ENCODE measurements at regions not wholly inside any gene's neighbourhood (a gene's known extent, or its start where the extent isn't known, plus 50 kb on each side); places are given as distances from the start of the nearest gene placed in this dataset.

DNA sequence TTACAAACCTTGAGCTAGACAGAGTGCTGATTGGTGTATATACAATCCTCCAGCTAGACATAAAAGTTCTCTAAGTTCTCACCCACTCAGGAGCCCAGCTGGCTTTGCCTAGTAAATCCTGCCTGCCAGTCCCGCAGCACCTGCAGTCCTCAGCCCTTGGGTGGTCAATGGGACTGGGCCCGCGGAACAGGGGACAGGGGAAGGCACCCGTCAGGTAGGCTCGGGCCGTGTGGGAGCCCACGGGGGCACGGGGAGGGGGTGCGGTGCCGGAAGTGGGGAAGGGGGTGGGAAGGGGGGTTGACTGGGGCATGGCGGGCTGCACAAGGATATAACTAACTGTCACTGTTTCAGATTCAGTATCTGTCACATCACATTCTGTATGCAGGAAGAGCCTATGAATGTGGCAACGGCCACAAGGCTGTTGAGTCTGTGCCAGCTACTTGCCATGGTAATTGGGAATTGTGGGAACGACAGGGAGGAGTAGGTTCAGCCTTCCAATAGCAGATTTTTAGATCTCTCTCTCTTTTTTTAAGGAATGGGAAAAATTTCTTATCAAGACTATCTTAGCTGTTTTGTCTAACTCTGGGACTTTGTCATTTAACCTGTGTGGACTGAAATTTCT is 205.1 kb upstream of the PLPP4 start:
- no peak overlapping the region for H3K4me3 ChIP-seq (ENCODE audit: low read length)
- no peak for DNase-seq (ENCODE audit: low read depth, low spot score)

GRCh38 chr10:120253131-120253530 is 203.9 kb upstream of the PLPP4 start:
- H3K4me3 ChIP-seq (ENCODE audit: low read length) = no peak overlapping the region
- no peak for DNase-seq (ENCODE audit: low read depth, low spot score)

DNA sequence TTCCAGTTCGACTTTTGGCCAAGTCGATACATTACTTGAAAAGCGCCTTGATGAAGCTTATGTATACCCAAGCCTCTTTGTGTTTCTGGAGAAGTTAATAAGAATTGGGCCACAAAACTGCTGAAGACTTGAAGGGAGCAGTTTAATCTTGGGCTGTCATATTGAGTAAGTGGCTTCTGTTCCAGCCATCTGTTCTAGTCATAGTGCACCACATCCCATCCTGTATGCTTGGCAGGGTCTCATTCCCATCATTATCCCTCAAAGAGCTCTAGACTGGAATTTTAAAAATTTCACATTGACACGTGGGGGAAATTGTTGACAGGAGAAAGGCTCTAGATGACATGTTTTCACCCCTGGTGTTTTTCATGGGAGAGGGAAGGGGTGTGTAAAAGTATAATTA is 196.6 kb upstream of the PLPP4 start:
- no peak overlapping the region for H3K4me3 ChIP-seq (ENCODE audit: low read length)
- DNase-seq (ENCODE audit: low read depth, low spot score) = no peak

DNA sequence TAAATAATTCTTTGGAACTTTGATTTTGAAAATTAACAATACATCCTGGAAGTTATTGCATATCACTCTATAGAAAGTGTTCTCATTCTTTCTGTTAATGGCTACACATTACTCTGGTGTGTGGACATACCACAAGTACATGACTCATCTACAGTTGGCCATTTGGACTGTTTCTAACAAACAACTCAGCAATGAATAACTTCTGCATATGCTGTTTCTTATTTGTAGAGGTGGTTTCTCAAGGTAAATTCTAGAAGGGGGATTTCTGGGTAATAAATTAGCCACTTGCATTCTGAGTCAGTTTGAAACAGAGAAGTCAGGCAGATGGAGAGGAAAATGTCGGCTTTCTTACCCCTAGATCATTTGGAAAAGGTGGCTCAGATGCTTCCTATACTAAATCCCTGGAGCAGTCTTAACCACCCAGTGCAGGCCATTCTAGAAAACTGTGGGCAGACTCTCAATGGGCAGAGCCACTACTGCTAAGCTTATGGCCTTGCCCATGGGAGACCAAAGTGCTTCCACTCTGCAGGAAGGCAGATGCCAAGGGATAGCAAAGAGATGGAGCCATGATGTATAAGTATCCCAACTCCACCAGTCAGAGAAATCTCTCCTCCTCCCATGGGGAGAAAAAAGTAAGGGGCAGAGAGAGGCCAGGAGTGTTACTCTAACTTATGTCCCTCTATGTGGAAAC is 194.0 kb upstream of the PLPP4 start:
- no peak overlapping the region for H3K4me3 ChIP-seq (ENCODE audit: low read length)
- no peak for DNase-seq (ENCODE audit: low read depth, low spot score)

DNA sequence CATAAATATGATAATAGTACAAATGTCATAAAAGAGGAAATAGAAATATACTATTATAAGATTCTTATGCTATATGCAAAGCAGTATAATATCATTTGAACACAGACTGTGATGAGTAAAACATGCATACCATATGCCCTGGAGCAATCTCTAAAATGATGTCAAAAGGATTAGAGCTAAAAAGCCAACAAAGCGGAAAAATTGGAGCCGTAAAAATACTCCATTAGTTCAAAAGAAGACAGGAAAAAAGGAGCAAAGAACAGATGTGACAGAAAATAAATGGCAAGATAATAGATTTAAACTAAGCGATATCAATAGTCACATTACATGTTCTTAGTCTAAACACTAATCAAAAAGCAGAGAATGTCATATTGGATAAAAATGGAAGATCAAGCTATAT is 191.0 kb upstream of the PLPP4 start:
- H3K4me3 ChIP-seq (ENCODE audit: low read length) = no peak overlapping the region
- DNase-seq (ENCODE audit: low read depth, low spot score) = no peak

DNA sequence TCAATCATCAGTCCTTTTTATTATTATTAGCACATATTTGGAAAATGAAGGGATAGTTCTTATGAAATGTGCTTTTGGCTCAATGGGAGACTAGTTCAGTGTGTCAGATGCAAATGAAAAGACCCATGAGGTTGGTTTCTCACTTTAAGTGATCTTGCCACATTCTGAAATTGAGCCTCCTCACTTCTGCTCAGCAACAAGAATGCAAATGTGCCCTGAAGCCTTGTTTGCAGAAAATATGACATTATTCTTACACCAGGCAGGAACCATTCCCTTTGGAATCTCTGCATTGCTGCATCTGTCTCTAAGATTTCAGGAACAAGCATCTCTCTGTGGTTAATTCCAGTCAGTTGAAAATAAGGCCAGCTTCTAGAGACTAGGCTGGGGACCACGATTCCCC is 186.1 kb upstream of the PLPP4 start:
- DNase-seq (ENCODE audit: low read depth, low spot score) = no peak

DNA sequence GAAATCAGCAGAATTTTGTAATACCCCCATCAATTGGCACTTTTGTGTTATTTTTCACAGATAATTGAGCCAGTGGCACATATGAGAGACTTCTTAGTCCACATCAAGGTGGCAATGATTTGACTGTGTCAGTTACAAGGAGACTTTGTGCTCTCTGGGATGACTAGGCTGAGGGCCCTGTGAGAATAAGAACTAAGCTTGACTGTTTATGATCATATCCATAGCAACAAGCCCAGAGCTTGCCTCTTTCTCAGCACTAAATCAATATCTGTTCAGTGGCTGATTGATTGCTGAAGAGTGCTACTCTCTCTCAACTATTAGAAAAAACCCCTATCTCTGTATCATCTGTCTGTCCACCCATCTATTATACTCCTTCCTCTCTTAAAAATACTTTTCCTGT is 185.3 kb upstream of the PLPP4 start:
- no peak for DNase-seq (ENCODE audit: low read depth, low spot score)
- H3K4me3 ChIP-seq (ENCODE audit: low read length) = no peak overlapping the region

More for the DNA sequence above, 186.1 kb upstream of the PLPP4 start:
- no peak overlapping the region for H3K4me3 ChIP-seq (ENCODE audit: low read length)

- DNase-seq (ENCODE audit: low read depth, low spot score) = no peak
- H3K4me3 ChIP-seq (ENCODE audit: low read length) = no peak overlapping the region
These were observed 184.7 kb upstream of the PLPP4 start for GRCh38 chr10:120272350-120272749.

- DNase-seq (ENCODE audit: low read depth, low spot score) = no peak
These were observed 179.0 kb upstream of the PLPP4 start for GRCh38 chr10:120278069-120278468.

DNA sequence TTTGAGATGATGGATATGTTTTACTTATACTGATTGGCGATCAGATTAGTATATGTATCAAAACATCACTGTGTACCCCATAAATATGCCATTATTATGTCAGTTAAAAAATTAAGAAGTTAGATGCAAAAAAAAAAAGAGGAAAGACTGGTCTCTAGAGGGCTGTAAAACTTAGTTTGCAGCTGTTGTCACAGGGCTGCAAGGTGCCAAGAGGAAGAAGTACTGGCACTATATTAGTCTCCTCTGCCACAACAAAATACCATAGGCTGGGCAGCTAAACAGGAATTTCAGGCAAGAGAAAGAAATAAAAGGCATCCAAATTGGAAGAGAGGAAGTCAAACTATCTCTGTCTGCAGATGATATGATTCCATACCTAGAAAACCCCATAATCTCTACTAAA is 177.8 kb upstream of the PLPP4 start:
- H3K4me3 ChIP-seq (ENCODE audit: low read length) = no peak overlapping the region
- DNase-seq (ENCODE audit: low read depth, low spot score) = no peak

More at GRCh38 chr10:120278069-120278468, 179.0 kb upstream of the PLPP4 start:
- no peak overlapping the region for H3K4me3 ChIP-seq (ENCODE audit: low read length)

DNA sequence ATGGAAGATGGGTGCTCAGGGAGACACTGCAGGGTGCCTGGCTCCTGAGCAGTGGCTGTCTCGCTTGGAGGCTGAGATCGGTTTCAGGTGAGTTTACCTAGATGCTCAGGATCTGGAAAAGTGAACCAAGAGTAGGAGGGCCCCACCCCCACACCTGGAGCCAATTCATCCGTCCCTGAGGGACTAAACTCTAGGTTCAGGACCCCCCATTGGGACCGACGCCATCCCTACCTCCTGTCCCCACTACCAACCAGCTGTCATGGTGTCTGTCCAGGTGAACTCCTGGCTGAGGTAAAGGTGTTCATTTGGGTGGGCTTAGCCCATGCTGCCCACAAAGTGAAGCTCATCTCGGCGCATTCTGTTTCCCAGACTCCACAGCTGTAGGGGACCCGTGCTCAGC is 174.6 kb upstream of the PLPP4 start:
- no peak for DNase-seq (ENCODE audit: low read depth, low spot score)
- H3K4me3 ChIP-seq (ENCODE audit: low read length) = no peak overlapping the region

- peak; percentile 17 for DNase-seq (ENCODE audit: low read depth, low spot score)
These were observed 174.1 kb upstream of the PLPP4 start for GRCh38 chr10:120282846-120283492.

DNA sequence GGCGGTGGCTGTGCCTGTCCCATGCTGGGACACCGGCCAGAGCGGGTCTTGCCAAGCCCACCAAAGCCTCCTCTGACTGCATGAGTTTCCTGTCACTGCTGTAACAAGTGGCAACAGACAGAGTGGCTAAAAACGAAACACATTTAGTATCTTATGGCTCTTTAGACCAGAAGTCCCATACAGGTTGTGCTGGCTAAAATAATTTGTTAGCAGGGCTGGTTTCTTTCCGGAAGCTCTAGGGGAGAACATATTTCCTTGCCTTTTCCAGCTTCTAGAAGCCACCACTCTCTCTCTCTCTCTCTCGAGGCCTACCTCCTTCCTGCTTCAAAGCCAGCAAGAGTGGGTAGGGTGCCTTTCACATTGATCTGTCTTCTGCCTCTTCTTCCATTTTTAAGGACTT is 171.6 kb upstream of the PLPP4 start:
- H3K4me3 ChIP-seq (ENCODE audit: low read length) = no peak overlapping the region
- no peak for DNase-seq (ENCODE audit: low read depth, low spot score)

More at GRCh38 chr10:120282846-120283492, 174.1 kb upstream of the PLPP4 start:
- no peak overlapping the region for H3K4me3 ChIP-seq (ENCODE audit: low read length)

GRCh38 chr10:120286280-120286679 is 170.7 kb upstream of the PLPP4 start:
- DNase-seq (ENCODE audit: low read depth, low spot score) = no peak

DNA sequence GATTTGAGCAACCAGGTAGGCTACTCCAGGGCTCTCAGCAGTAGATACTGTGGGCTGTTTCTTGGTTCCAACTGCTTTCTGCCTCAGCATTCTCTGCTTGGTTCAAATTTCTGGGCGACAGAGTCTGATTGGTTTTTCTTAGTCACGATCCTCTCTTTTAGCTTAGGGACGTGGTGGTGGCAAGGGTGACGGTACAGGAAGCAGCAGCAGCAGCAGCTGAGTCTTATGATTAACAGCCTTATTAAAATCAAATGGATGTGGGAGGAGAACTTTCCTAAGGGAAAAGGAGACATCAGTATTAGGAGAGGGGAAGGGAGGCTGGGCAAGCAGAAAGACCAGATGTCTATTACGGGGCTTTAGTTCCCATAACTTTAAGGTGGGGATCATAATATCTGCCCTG is 156.5 kb upstream of the PLPP4 start:
- H3K4me3 ChIP-seq (ENCODE audit: low read length) = no peak overlapping the region
- no peak for DNase-seq (ENCODE audit: low read depth, low spot score)

More at GRCh38 chr10:120286280-120286679, 170.7 kb upstream of the PLPP4 start:
- no peak overlapping the region for H3K4me3 ChIP-seq (ENCODE audit: low read length)

DNA sequence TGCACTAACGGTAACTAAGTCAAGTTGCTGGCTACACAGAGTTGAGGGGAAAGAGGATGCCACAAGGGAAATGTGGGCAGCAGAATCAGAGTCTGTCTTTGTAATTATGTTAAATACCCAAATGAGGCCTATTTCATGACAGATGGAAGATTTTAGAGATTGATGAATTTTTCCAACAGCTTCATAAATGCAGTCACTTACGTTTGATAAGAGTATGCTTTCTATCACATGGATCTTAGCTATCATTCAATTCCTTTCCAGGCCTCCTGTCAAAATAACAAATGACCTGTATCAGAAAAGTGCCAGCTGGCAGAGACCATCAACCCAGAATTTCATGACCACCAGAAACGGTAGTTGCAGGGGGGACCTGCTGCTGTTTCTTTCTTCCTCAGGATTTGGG is 148.4 kb upstream of the PLPP4 start:
- H3K4me3 ChIP-seq (ENCODE audit: low read length) = no peak overlapping the region

GRCh38 chr10:120313715-120314114 is 143.3 kb upstream of the PLPP4 start:
- H3K4me3 ChIP-seq (ENCODE audit: low read length) = no peak overlapping the region
- no peak for DNase-seq (ENCODE audit: low read depth, low spot score)

More for the DNA sequence above, 148.4 kb upstream of the PLPP4 start:
- DNase-seq (ENCODE audit: low read depth, low spot score) = no peak

DNA sequence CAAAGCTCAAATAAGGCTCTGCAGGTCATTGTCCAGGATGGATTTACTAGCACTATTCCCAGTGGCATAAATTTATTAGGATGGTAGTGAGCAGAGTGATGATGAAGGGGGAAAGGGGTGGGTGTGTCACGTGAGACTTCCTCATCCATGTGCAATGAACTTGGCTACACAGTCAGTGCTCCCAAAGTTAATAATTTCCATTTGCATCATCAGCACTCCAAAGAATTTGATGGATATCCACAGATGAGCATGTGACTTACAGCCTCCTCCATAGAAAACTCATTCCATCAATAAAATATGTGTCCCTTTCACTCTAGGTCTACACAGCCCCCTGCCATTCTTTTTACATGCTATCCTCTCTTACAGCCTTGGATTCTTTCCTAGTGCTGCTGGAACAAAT is 142.6 kb upstream of the PLPP4 start:
- no peak for DNase-seq (ENCODE audit: low read depth, low spot score)
- H3K4me3 ChIP-seq (ENCODE audit: low read length) = no peak overlapping the region

DNA sequence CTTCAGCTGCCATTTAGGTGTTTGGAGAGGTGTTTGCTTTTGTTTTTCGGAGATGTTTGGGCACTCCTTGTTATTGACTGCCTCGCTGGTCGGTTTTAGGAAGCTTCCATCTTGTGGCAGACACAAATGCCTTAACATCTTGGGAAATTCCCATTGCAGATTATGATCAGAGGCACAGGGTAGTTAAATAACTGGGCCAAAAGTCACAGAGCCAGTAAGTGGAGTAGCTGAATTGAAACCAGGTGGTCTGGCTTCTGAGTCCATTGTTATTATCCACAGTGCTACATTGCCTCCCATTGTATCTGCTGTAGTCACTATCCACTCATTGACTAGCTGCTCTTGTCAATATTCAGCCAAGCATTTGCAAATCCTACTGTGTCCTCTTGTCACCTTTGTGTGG is 138.2 kb upstream of the PLPP4 start:
- no peak for DNase-seq (ENCODE audit: low read depth, low spot score)
- H3K4me3 ChIP-seq (ENCODE audit: low read length) = no peak overlapping the region

- H3K4me3 ChIP-seq (ENCODE audit: low read length) = no peak overlapping the region
- no peak for DNase-seq (ENCODE audit: low read depth, low spot score)
These were observed 129.4 kb upstream of the PLPP4 start for GRCh38 chr10:120327675-120328074.
